ENCODE measurements at regions not wholly inside any gene's neighbourhood (a gene's known extent, or its start where the extent isn't known, plus 50 kb on each side); places are given as distances from the start of the nearest gene placed in this dataset.

DNA sequence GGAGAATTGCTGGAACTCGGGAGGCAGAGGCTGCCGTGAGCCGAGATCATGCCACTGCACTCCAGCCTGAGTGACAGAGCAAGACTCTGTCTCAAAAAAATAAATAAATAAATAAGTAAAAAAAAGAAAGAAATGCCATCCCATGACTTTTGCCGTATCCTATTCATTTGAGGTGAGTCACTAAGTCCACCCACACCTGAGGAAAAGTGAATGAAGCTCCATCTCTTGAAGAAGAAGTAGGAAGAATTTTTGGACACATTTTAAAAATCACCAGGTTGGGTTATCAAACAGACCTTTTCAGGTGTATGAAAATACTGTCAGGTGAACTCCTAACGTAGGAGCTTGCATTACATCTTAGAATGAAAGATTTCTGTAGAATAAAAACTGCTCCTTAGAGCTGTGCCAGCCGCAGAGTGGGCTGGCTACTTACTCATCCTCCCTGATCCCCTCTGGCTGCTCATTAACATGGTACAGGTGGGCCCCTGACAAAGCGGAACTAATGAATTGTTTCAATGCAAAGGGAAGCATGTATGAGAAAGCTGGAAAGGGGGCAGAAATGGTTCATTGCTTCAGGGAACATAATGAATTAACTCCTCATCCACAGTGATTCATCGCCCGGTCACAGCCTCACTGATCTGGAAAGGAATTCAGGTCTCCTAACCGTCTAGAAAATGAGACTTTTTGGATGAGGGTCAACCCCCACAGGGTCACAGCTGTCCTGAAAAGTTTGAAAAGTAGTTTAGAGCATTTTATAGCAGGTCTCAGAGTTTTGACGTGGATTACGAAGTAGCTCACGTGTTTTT lies 191.4 kb downstream of the SPP2 start:
- Mint-ChIP-seq H3K9me3 (peaks cover 0 to 3% (median 0%) of the 10 kb centered on the region in 7 donors), H3K4me1 (no peaks in the 10 kb centered on the region), H3K36me3 (no peaks in the 10 kb centered on the region), H3K27me3 (ENCODE audit: low read depth in 3 of 3) (peaks cover 8 to 10% (median 8%) of the 10 kb centered on the region in 3 donors), H3K27ac (no peak overlapping the region), H3K4me3 (no peak overlapping the region)
- H4K20me1 ChIP-seq (ENCODE audit: insufficient read depth, low read length) = no peaks in the 10 kb centered on the region
- no peaks in the 10 kb centered on the region for H3K4me1 ChIP-seq (ENCODE audit: control insufficient read depth in 1 of 2, insufficient read depth in 2 of 2, low read length in 2 of 2)
- no peak overlapping the region for H3K4me3 ChIP-seq (replicated peaks in 1 of 3; ENCODE audit: low read depth in 2 of 3, low read length in 3 of 3)
- TF ChIP-seq, protein P1, sequence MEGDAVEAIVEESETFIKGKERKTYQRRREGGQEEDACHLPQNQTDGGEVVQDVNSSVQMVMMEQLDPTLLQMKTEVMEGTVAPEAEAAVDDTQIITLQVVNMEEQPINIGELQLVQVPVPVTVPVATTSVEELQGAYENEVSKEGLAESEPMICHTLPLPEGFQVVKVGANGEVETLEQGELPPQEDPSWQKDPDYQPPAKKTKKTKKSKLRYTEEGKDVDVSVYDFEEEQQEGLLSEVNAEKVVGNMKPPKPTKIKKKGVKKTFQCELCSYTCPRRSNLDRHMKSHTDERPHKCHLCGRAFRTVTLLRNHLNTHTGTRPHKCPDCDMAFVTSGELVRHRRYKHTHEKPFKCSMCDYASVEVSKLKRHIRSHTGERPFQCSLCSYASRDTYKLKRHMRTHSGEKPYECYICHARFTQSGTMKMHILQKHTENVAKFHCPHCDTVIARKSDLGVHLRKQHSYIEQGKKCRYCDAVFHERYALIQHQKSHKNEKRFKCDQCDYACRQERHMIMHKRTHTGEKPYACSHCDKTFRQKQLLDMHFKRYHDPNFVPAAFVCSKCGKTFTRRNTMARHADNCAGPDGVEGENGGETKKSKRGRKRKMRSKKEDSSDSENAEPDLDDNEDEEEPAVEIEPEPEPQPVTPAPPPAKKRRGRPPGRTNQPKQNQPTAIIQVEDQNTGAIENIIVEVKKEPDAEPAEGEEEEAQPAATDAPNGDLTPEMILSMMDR (IDR thresholded peaks at IDR 0.05) = no peak
- no peak overlapping the region for H3K27ac ChIP-seq (ENCODE audit: low read depth in 1 of 2, low read length in 2 of 2)
- H3K27me3 ChIP-seq (ENCODE audit: control insufficient read depth in 2 of 2, insufficient read depth in 2 of 2, low read length in 2 of 2) = peaks cover 0 to 2% of the 10 kb centered on the region in 2 donors
- no peak overlapping the region for H2AFZ ChIP-seq (ENCODE audit: insufficient read depth, low read depth, low read length, poor library complexity, severe bottlenecking)
- no peaks in the 10 kb centered on the region for H3K9me3 ChIP-seq (replicated peaks in 1 of 2; ENCODE audit: control insufficient read depth in 1 of 2, insufficient read depth in 1 of 2, low read length in 2 of 2)
- H3K4me2 ChIP-seq (replicated peaks; ENCODE audit: extremely low read depth, low read length, poor library complexity, severe bottlenecking) = no peak overlapping the region
- no peaks in the 10 kb centered on the region for H3K79me2 ChIP-seq (ENCODE audit: insufficient read depth, low read length)
- DNase-seq = no peak
- no peaks in the 10 kb centered on the region for H3K36me3 ChIP-seq (replicated peaks in 1 of 2; ENCODE audit: control insufficient read depth in 1 of 2, insufficient read depth in 2 of 2, low read length in 2 of 2)
- H3K9ac ChIP-seq (ENCODE audit: insufficient read depth, low read length, poor library complexity, severe bottlenecking) = no peak overlapping the region
- 75% methylated on average over 2 of the region's 13 CpGs for WGBS (ENCODE audit: insufficient coverage)
- intact Hi-C loops (cut with micrococcal nuclease) = no loop called here

DNA sequence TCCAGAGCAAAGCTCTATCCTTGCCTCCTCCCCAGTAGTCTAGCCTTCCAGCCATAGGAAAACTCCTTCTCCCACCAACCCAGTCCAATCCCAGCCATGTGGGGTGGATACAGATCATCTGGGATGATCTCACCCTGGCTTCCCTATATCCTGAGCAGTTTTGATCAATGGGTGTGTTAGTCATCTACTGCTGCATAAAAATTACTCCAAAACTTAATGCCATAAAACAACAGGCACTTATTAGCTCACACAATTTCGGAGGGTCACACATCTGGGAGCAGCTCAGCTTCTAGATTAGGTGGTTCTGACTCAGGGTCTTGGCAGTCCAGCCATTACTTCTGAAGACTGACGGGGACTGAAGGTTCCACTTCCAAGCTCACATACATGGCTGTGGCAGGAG lies 190.4 kb downstream of the SPP2 start:
- Histone ChIP-seq H3K79me2 (ENCODE audit: insufficient read depth, low read length) (no peaks in the 10 kb centered on the region), H3K9ac (ENCODE audit: insufficient read depth, low read length, poor library complexity, severe bottlenecking) (no peak overlapping the region), H3K4me3 (replicated peaks in 1 of 3; ENCODE audit: low read depth in 2 of 3, low read length in 3 of 3) (no peak overlapping the region), H3K4me2 (replicated peaks; ENCODE audit: extremely low read depth, low read length, poor library complexity, severe bottlenecking) (no peak overlapping the region), H3K9me3 (replicated peaks in 1 of 2; ENCODE audit: control insufficient read depth in 1 of 2, insufficient read depth in 1 of 2, low read length in 2 of 2) (no peaks in the 10 kb centered on the region), H3K36me3 (replicated peaks in 1 of 2; ENCODE audit: control insufficient read depth in 1 of 2, insufficient read depth in 2 of 2, low read length in 2 of 2) (no peaks in the 10 kb centered on the region), H2AFZ (ENCODE audit: insufficient read depth, low read depth, low read length, poor library complexity, severe bottlenecking) (no peak overlapping the region), H3K4me1 (ENCODE audit: control insufficient read depth in 1 of 2, insufficient read depth in 2 of 2, low read length in 2 of 2) (no peaks in the 10 kb centered on the region), H3K27me3 (ENCODE audit: control insufficient read depth in 2 of 2, insufficient read depth in 2 of 2, low read length in 2 of 2) (peaks cover 0 to 2% of the 10 kb centered on the region in 2 donors), H4K20me1 (ENCODE audit: insufficient read depth, low read length) (no peaks in the 10 kb centered on the region), H3K27ac (ENCODE audit: low read depth in 1 of 2, low read length in 2 of 2) (no peak overlapping the region)
- Mint-ChIP-seq H3K4me1 (no peaks in the 10 kb centered on the region), H3K36me3 (no peaks in the 10 kb centered on the region), H3K9me3 (peaks cover 0 to 3% (median 0%) of the 10 kb centered on the region in 7 donors), H3K27me3 (ENCODE audit: low read depth in 3 of 3) (peaks cover 8 to 10% (median 9%) of the 10 kb centered on the region in 3 donors), H3K4me3 (no peak overlapping the region), H3K27ac (no peak overlapping the region)
- WGBS (ENCODE audit: insufficient coverage) = 77% methylated on average over 2 of the region's 2 CpGs
- no peak for DNase-seq
- TF ChIP-seq, protein P1 (IDR thresholded peaks at IDR 0.05) = no peak
- intact Hi-C loops (cut with micrococcal nuclease) = no loop called here
